Activated CD8-positive, alpha-beta T cell treated with anti-CD3 and anti-CD28 coated beads, Interleukin-2, amount 10 ng/mL, durations not matched to agents 7 days and 5 days (primary cell): ENCODE measurements at regions not wholly inside any gene's neighbourhood (a gene's known extent, or its start where the extent isn't known, plus 50 kb on each side); places are given as distances from the start of the nearest gene placed in this dataset.

ENCODE experiments used
- ATAC-seq: fragments of 150-1000 bp; cut with Tn5 transposase; one replicate; pipeline ENCODE4 v1.10.0; 2021; ENCODE audit warnings: moderate library complexity
- CTCF ChIA-PET: fragments of 350-600 bp; sonication (Branson Sonifier 250); formaldehyde crosslinking; loops from one replicate; lab custom pipeline; 2021; ENCODE audit warnings: antibody characterized with exemption; lab: Charles Lee
- POLR2A ChIA-PET: fragments of 350-600 bp; sonication (Branson Sonifier 250); formaldehyde crosslinking; loops from one replicate; lab custom pipeline; 2021; ENCODE audit warnings: antibody characterized with exemption; lab: Charles Lee
- DNase-seq: peaks from one replicate; pipeline ENCODE4 v3.0.0-alpha.2; 2020
- H3K27ac Mint-ChIP-seq: one replicate; pipeline ENCODE4 v1.8.0; 2021; ENCODE audit warnings: mild to moderate bottlenecking, mixed read lengths
- H3K27me3 Mint-ChIP-seq: one replicate; pipeline ENCODE4 v1.8.0; 2021; ENCODE audit warnings: low read depth, mixed read lengths
- H3K36me3 Mint-ChIP-seq: one replicate; pipeline ENCODE4 v1.8.0; 2021; ENCODE audit warnings: low read depth, mixed read lengths
- H3K4me1 Mint-ChIP-seq: one replicate; pipeline ENCODE4 v1.8.0; 2021; ENCODE audit warnings: low read depth, mixed read lengths
- H3K4me3 Mint-ChIP-seq: one replicate; pipeline ENCODE4 v1.8.0; 2021; ENCODE audit warnings: mild to moderate bottlenecking, mixed read lengths
- H3K9me3 Mint-ChIP-seq: one replicate; pipeline ENCODE4 v1.8.0; 2022; ENCODE audit warnings: mixed read lengths; ENCODE audit not compliant: insufficient read depth

DNA sequence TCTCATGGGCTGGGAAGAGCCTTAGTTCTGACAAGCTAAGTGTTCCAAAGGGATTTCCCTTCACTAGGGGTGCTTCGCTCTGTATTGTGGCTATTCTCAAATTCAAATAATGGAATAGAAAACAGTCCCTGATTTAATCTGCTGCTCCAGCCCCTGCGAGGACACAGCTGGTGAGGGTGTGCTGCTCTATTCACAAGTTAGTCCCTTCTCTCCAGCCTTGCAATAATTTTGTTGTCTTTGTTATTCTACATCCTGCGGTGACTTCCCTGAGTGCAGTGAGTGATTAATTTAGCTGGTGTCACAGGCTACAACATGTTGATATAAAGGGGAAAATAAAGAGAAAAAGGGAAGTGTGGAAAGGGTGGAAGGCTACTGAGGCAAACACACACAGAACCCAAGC, 180.5 kb upstream of the VEPH1 start:
- H3K27ac Mint-ChIP-seq = no peak overlapping the region
- CTCF ChIA-PET = no interaction called here
- no peaks in the 10 kb centered on the region for H3K36me3 Mint-ChIP-seq
- ATAC-seq = no peak
- no peaks in the 10 kb centered on the region for H3K27me3 Mint-ChIP-seq
- DNase-seq = no peak
- no peak overlapping the region for H3K4me3 Mint-ChIP-seq
- H3K4me1 Mint-ChIP-seq = no peaks in the 10 kb centered on the region
- H3K9me3 Mint-ChIP-seq = no peaks in the 10 kb centered on the region
- POLR2A ChIA-PET = no interaction called here

DNA sequence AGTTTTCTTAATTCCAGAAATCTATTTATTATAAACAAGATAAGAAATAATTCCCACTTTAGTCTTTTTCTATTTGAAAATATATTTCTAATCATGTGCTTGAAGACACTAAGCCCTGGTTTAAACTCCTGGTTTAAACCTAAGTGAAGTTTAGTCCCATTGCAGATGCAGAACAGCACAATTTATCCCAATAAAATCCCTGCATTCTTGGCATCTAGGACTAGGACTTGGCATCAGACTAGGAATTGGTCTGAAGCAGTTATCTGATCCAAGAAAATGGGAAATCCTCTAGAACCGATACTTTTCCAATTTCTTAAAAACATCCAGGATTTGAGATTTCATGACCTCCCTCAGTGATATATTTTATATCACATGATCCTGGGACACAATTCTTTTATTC, 168.8 kb upstream of the VEPH1 start:
- POLR2A ChIA-PET = no interaction called here
- Mint-ChIP-seq H3K36me3 (no peaks in the 10 kb centered on the region), H3K27me3 (no peaks in the 10 kb centered on the region), H3K9me3 (no peaks in the 10 kb centered on the region), H3K27ac (no peak overlapping the region), H3K4me1 (no peaks in the 10 kb centered on the region), H3K4me3 (no peak overlapping the region)
- DNase-seq = no peak
- no peak for ATAC-seq
- CTCF ChIA-PET = no interaction called here

DNA sequence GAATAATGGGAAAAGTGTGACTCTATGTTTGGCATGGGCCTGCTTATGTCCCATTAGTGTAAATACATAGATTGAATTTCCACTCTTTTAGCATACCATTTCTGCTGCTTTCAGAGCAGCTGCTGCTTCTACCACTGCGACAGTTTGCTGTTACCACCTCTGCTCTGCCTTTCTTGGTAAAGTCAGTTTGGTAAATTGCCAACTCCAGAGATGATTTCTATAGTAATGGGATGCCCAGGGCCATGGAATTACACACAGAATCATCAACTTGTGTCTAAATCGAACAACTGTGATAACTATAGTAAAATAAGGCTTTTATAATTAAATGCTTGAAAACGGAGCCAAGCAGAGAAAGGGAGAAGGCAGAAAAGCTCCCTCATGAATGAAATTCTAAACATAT, 168.4 kb upstream of the VEPH1 start:
- no peaks in the 10 kb centered on the region for H3K27me3 Mint-ChIP-seq
- H3K36me3 Mint-ChIP-seq = no peaks in the 10 kb centered on the region
- no peaks in the 10 kb centered on the region for H3K9me3 Mint-ChIP-seq
- H3K4me3 Mint-ChIP-seq = no peak overlapping the region
- ChIA-PET POLR2A (no interaction called here), CTCF (no interaction called here)
- DNase-seq (no peak), ATAC-seq (no peak)
- H3K4me1 Mint-ChIP-seq = no peaks in the 10 kb centered on the region
- no peak overlapping the region for H3K27ac Mint-ChIP-seq

DNA sequence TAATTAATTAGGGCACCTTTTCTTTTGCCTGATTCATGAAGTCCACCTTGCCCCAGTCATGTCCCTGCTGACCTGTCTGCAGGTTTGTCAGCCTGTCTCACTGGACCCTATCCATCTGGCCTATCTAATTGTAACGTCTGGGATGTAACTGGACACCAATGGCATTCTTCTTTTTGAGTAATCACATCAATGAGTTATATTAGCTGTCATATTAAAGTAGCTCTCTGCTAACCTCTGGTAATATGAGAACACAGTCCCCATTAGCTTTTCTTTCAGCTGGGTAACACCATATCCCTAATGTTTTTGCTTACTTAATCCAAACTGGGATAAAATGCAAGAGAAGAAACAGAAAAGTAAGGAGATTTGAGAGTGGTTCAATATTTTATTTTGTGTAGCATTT, 166.2 kb upstream of the VEPH1 start:
- Mint-ChIP-seq H3K27me3 (no peaks in the 10 kb centered on the region), H3K4me1 (no peaks in the 10 kb centered on the region), H3K27ac (no peak overlapping the region), H3K4me3 (no peak overlapping the region), H3K36me3 (no peaks in the 10 kb centered on the region), H3K9me3 (no peaks in the 10 kb centered on the region)
- DNase-seq (no peak), ATAC-seq (no peak)
- POLR2A ChIA-PET = no interaction called here
- CTCF ChIA-PET = no interaction called here

DNA sequence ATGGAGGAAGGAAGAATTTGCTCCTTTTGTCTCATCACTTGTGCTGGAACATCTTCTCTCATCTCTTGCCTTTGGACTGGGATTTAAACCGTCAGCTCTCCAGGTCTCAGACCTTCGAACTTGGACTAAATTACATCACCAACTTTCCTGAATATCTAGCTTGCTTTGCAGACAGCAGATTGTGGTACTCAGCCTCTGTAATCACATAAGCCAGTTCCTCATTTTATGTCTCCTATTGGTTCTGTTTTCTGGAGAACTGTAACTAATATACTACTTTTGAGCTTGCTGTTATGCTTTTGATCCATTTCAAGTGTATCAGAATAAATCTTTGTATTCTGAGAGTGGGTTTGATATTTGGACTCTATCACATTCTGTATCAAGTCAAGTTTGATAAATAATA, 164.3 kb upstream of the VEPH1 start:
- no peaks in the 10 kb centered on the region for H3K4me1 Mint-ChIP-seq
- no peaks in the 10 kb centered on the region for H3K9me3 Mint-ChIP-seq
- POLR2A ChIA-PET = no interaction called here
- no peak for ATAC-seq
- H3K27ac Mint-ChIP-seq = no peak overlapping the region
- H3K27me3 Mint-ChIP-seq = no peaks in the 10 kb centered on the region
- CTCF ChIA-PET = no interaction called here
- DNase-seq = no peak
- H3K36me3 Mint-ChIP-seq = no peaks in the 10 kb centered on the region
- no peak overlapping the region for H3K4me3 Mint-ChIP-seq

DNA sequence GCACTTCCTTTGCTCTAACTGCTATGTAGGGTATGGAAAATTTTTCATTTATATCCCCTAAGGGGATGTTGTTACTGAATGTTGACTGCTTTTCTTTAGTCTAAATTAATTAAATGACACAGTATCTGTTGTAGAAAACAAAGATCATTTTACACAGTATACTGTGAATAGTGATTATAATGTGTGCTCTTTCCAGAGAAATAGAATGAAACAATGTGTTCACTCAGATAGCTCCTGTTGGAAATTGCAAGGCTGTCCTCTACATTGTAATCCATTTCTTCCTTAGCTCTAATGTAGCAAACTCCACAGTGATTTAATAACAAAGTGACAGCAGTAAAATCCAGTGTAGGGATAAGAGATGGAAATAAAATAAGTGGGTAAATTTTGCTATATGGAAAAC, 159.0 kb upstream of the VEPH1 start:
- CTCF ChIA-PET = no interaction called here
- Mint-ChIP-seq H3K27ac (no peak overlapping the region), H3K9me3 (no peaks in the 10 kb centered on the region), H3K4me1 (no peaks in the 10 kb centered on the region), H3K36me3 (no peaks in the 10 kb centered on the region), H3K27me3 (no peaks in the 10 kb centered on the region), H3K4me3 (no peak overlapping the region)
- DNase-seq (no peak), ATAC-seq (no peak)
- POLR2A ChIA-PET = no interaction called here

DNA sequence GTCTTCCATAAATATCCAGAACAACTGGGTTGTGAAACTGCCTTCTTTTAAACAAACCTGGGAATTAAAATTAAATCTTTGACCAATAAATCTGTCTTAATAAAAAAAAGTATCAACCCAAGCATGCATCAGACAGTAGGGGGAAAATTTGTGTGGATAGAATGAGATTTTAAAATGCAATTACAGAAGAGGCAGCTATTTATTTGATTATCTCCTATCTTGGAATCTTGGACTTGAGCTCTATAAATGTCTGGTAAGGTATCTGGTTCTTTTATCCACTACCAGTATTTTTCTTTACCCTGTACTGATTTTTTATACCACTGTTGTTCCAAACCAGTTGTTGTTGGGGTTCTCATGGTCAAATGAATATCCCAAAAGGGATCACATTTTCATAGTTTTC, 157.6 kb upstream of the VEPH1 start:
- CTCF ChIA-PET = no interaction called here

DNA sequence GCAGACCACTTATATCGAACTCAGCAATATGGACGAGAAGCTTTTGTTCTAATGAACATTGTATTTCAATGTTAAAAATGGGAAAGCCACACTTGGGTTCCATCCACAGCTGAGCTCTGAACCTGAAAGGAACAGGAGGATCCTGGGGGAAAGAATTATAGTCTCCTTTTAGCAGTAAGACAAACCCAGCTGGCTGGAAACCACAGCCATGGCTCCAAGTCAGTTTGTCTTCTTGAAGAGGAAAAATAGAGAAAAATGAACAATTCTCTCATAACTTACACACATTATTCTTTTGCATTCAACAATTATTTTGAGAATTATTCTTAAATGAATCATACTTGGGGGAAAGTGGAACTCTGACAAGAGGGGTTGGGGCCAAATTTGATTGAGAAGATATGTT, 149.2 kb upstream of the VEPH1 start:
- no peak overlapping the region for H3K27ac Mint-ChIP-seq
- H3K9me3 Mint-ChIP-seq = no peaks in the 10 kb centered on the region
- no peaks in the 10 kb centered on the region for H3K36me3 Mint-ChIP-seq
- no peaks in the 10 kb centered on the region for H3K4me1 Mint-ChIP-seq
- POLR2A ChIA-PET = no interaction called here
- ATAC-seq (no peak), DNase-seq (no peak)
- no peaks in the 10 kb centered on the region for H3K27me3 Mint-ChIP-seq
- no peak overlapping the region for H3K4me3 Mint-ChIP-seq
- CTCF ChIA-PET = no interaction called here

More for the DNA sequence above, 157.6 kb upstream of the VEPH1 start:
- DNase-seq (no peak), ATAC-seq (no peak)
- Mint-ChIP-seq H3K9me3 (no peaks in the 10 kb centered on the region), H3K27ac (no peak overlapping the region), H3K4me3 (no peak overlapping the region), H3K4me1 (no peaks in the 10 kb centered on the region), H3K36me3 (no peaks in the 10 kb centered on the region), H3K27me3 (no peaks in the 10 kb centered on the region)
- POLR2A ChIA-PET = no interaction called here

DNA sequence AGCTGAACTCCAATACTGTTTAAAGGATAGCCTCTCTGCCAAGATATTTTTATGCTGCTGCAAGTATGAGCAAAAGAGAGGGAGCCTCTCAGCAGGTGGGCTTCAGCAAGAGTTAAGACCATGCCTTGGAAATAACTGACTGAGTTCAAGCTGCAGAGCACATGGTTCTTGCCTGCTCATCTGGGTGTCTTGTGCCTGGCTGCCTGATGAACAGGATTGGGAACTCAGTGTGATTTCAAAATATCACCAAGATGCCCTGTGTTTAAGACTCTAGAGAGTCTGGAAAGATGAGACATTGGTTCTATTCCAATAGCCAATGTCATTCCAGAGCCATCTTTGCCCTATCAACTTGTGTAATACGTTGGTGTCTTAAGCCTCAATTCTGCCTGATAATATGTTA, 147.5 kb upstream of the VEPH1 start:
- H3K27ac Mint-ChIP-seq = no peak overlapping the region
- no peak overlapping the region for H3K4me3 Mint-ChIP-seq
- H3K9me3 Mint-ChIP-seq = no peaks in the 10 kb centered on the region
- H3K4me1 Mint-ChIP-seq = no peaks in the 10 kb centered on the region
- POLR2A ChIA-PET = no interaction called here
- DNase-seq = no peak
- no peak for ATAC-seq
- CTCF ChIA-PET = no interaction called here
- H3K36me3 Mint-ChIP-seq = no peaks in the 10 kb centered on the region
- H3K27me3 Mint-ChIP-seq = no peaks in the 10 kb centered on the region

DNA sequence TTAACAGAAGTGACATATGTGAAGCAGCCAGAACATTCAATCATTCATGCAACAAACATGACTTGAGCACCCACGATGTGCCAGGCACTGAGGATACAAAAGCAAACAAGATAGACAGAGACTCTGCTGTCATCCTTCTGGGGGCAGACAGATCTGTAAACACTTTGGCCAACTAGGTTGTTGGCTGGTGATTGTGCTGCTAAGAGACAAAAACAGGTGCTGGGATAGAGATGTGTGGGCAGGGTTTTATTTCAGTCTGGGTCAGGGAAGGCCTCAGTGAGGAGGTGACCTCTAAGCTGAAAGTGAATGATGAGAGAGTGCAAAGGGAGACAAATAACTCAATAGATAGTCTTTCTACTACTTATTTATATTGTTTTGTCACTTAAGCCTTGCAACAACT, 147.0 kb upstream of the VEPH1 start:
- Mint-ChIP-seq H3K27me3 (no peaks in the 10 kb centered on the region), H3K27ac (no peak overlapping the region), H3K4me3 (no peak overlapping the region), H3K36me3 (no peaks in the 10 kb centered on the region), H3K4me1 (no peaks in the 10 kb centered on the region), H3K9me3 (no peaks in the 10 kb centered on the region)
- DNase-seq (no peak), ATAC-seq (no peak)
- CTCF ChIA-PET = no interaction called here
- POLR2A ChIA-PET = no interaction called here

DNA sequence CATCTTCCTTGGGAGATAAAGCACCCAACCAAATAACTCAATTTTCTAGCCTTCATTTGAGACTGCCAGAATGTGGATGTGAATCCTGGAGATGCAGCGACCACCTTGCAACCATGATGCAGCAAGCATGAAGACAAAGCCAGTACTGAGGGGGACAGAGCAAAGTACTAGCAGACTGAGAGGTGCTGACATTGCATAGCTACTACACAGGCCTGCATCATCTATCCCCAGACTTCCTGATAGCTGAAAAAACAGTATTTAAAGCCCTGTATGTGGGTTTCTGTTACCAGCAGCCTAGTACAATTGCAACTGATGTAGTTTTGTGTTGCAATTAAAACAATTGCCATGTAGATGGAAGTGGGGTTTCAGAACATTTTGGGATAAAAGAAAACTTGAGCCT, 146.3 kb upstream of the VEPH1 start:
- Mint-ChIP-seq H3K36me3 (no peaks in the 10 kb centered on the region), H3K4me3 (no peak overlapping the region), H3K27ac (no peak overlapping the region), H3K4me1 (no peaks in the 10 kb centered on the region), H3K9me3 (no peaks in the 10 kb centered on the region), H3K27me3 (no peaks in the 10 kb centered on the region)
- POLR2A ChIA-PET = no interaction called here
- ATAC-seq (no peak), DNase-seq (no peak)
- CTCF ChIA-PET = no interaction called here

DNA sequence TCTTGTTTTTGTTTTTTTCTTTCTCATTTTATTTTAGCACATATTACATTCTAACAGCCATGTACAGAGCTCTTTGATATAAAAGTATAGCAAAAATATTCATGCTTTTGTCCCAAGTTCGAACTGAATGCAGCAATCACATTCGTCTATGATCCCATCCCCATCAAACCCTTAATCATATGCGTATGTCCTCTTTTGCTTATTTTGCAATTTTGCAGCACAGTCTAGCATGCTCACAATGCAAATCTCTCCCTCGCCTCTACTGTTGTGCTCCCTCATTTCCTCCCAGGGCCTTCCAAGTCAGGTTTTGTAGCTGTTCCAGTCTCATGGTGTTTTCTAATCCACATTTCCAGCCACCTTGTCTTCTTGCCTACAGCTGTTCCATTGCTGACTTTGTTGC, 144.6 kb upstream of the VEPH1 start:
- ChIA-PET POLR2A (no interaction called here), CTCF (no interaction called here)
- no peak overlapping the region for H3K4me3 Mint-ChIP-seq
- DNase-seq = no peak
- no peaks in the 10 kb centered on the region for H3K36me3 Mint-ChIP-seq
- H3K27me3 Mint-ChIP-seq = no peaks in the 10 kb centered on the region
- no peaks in the 10 kb centered on the region for H3K9me3 Mint-ChIP-seq
- ATAC-seq = no peak
- H3K4me1 Mint-ChIP-seq = no peaks in the 10 kb centered on the region
- no peak overlapping the region for H3K27ac Mint-ChIP-seq

DNA sequence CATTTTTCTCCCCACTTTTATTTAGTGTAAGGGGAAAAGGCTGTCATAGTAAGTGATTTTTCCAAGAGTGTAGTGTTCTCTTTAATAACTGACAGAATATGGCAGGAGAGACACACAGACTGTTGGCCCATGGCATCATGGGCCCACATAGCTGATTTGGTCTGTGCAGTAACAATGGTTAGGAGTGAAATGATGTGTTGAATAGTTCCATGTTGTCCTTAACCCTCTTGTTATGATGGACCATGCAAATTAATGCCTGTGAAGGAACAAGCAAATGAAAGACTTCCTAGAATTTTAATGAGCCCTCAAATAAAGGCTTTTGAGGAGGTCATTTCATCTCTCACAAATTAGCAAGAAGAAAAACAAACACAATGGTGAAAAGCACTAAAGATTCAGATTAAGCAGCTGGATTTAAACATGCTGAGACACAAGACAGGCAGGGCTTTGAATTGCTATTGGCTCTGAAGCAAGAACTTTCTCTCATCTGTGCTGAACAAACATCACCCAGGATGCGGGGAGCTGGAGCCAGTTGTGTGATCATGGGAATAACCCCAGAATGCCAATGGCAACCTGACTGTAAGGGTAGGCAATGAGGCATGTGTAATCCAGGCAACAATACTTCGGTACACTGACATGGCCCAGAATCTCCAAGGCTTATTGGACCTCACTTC, 136.7 kb upstream of the VEPH1 start:
- Mint-ChIP-seq H3K9me3 (peaks cover 6% of the 10 kb centered on the region), H3K4me3 (no peak overlapping the region), H3K4me1 (no peaks in the 10 kb centered on the region), H3K27me3 (no peaks in the 10 kb centered on the region), H3K27ac (no peak overlapping the region), H3K36me3 (no peaks in the 10 kb centered on the region)
- no peak for DNase-seq
- ChIA-PET CTCF (interaction anchor here (1.4 kb wide), 1 partner anchor 33 kb away, joined by 4 read pairs; no protein-coding TSS in a partner anchor), POLR2A (no interaction called here)
- no peak for ATAC-seq
